GM12878 (cell line): ENCODE measurements at regions not wholly inside any gene's neighbourhood (a gene's known extent, or its start where the extent isn't known, plus 50 kb on each side); places are given as distances from the start of the nearest gene placed in this dataset.

ENCODE experiments used
- DPF2 ChIP-seq: fragments of 450-650 bp; IDR thresholded peaks from 2 replicates; pipeline ENCODE4 v1.6.1; 2017; ENCODE audit warnings: mild to moderate bottlenecking
- POLR2AphosphoS5 ChIP-seq: IDR thresholded peaks from 2 replicates; pipeline ENCODE4 v1.6.1; 2011; ENCODE audit warnings: mild to moderate bottlenecking, low read length, inconsistent platforms
- REST ChIP-seq: IDR thresholded peaks from 2 replicates; pipeline ENCODE4 v1.6.1; 2012; ENCODE audit warnings: mild to moderate bottlenecking, low read depth, low read length
- SPI1 ChIP-seq: IDR thresholded peaks from 2 replicates; pipeline ENCODE4 v1.6.1; 2011; ENCODE audit warnings: low read depth, mild to moderate bottlenecking, low read length, moderate library complexity, borderline replicate concordance; ENCODE audit not compliant: insufficient read depth
- TAF1 ChIP-seq: IDR thresholded peaks from 2 replicates; pipeline ENCODE4 v1.6.1; 2011; ENCODE audit warnings: mild to moderate bottlenecking, low read depth, low read length, borderline replicate concordance
- ZNF274 ChIP-seq: IDR thresholded peaks from one replicate; pipeline ENCODE4 v1.8.0; 2011; ENCODE audit not compliant: insufficient read length, insufficient read depth
- TF ChIP-seq, protein P1 (sequence below), 3 experiments: IDR thresholded peaks in 2 of 3; conservative IDR thresholded peaks in 1 of 3; 2 replicates each; pipeline ENCODE4 v1.5.1; 2011; ENCODE audit warnings: low read depth in 3 of 3, low read length in 3 of 3, mild to moderate bottlenecking in 3 of 3, control low read depth in 2 of 3, moderate library complexity in 2 of 3, inconsistent platforms in 1 of 3, mixed read lengths in 1 of 3; ENCODE audit not compliant: control insufficient read depth in 2 of 3, insufficient read depth in 1 of 3; ENCODE audit errors: extremely low read depth in 1 of 3

DNA sequence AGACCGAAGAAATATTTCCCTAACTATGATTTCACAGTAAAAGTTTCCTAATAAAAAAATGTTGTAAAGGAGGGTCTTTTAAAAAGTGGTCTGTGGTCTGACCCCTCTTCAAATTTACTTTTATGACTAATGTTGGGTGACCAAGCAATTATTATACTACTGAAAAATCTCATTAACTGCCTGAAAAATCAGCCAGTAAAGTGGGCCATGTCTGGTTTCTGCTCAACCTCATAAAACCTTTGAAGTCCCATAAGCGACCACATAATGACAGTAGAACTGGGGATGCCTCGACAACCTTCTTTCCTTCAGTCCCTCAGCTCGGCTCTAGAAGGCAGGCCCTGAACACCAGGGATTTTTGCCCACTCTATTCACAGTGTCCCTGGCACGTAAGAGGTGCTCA is 434.3 kb downstream of the EFNB2 start:
- TF ChIP-seq REST, result no peak
- no peak for TF ChIP-seq TAF1
- TF ChIP-seq SPI1, result no peak
- no peak for TF ChIP-seq ZNF274
- no peak for TF ChIP-seq DPF2
- TF ChIP-seq, protein P1, sequence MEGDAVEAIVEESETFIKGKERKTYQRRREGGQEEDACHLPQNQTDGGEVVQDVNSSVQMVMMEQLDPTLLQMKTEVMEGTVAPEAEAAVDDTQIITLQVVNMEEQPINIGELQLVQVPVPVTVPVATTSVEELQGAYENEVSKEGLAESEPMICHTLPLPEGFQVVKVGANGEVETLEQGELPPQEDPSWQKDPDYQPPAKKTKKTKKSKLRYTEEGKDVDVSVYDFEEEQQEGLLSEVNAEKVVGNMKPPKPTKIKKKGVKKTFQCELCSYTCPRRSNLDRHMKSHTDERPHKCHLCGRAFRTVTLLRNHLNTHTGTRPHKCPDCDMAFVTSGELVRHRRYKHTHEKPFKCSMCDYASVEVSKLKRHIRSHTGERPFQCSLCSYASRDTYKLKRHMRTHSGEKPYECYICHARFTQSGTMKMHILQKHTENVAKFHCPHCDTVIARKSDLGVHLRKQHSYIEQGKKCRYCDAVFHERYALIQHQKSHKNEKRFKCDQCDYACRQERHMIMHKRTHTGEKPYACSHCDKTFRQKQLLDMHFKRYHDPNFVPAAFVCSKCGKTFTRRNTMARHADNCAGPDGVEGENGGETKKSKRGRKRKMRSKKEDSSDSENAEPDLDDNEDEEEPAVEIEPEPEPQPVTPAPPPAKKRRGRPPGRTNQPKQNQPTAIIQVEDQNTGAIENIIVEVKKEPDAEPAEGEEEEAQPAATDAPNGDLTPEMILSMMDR (IDR thresholded peaks at IDR 0.05 in 2 of 3, conservative IDR thresholded peaks at IDR 0.05 in 1 of 3; ENCODE audit: control insufficient read depth in 2 of 3, extremely low read depth in 1 of 3, insufficient read depth in 1 of 3, low read depth in 3 of 3, low read length in 3 of 3), result no peak
- no peak for TF ChIP-seq POLR2AphosphoS5
